ENCODE measurements at regions not wholly inside any gene's neighbourhood (a gene's known extent, or its start where the extent isn't known, plus 50 kb on each side); places are given as distances from the start of the nearest gene placed in this dataset.

DNA sequence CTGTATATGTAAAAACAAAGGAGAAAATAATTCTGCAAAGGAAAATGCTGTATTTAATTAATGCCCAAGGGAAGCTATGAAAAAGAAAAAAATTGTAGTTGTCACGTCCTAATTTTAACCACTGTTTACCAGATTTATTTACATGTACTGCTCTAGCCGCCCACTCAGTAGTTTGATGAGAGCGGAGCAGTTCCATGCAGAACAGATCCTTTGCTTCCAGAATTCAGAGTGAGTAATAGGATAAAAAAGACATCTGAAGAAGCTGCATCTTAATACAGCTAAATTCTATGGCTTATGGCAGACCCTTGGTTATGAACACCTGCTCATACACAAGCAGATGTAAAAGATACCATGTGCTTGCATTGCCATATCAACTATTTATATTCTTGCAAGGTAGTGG is 287.0 kb downstream of the GASK1B start:
- H3K9me3 ChIP-seq (ENCODE audit: control insufficient read depth, insufficient read depth, low read depth, low read length): no peaks in the 10 kb centered on the region
- no peaks in the 10 kb centered on the region for H3K4me1 ChIP-seq (ENCODE audit: control insufficient read depth, insufficient read depth, low read length)
- no peak overlapping the region for H3K27ac ChIP-seq (ENCODE audit: extremely low read depth, low read depth, low read length)
- ChIA-PET POLR2A (no interaction called here), CTCF (interaction anchor here (0.6 kb wide), 1 partner anchor 1274 kb away, joined by 3 read pairs; no protein-coding TSS in a partner anchor)
- TF ChIP-seq, protein P1, sequence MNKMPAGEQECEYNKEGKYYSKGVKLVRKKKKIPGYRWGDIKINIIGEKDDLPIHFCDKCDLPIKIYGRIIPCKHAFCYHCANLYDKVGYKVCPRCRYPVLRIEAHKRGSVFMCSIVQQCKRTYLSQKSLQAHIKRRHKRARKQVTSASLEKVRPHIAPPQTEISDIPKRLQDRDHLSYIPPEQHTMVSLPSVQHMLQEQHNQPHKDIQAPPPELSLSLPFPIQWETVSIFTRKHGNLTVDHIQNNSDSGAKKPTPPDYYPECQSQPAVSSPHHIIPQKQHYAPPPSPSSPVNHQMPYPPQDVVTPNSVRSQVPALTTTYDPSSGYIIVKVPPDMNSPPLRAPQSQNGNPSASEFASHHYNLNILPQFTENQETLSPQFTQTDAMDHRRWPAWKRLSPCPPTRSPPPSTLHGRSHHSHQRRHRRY (tag by site-specific recombination; IDR thresholded peaks at IDR 0.05): no peak
- no peak for TF ChIP-seq YY2 (tag by site-specific recombination; IDR thresholded peaks at IDR 0.05)
- no peak for TF ChIP-seq ZNF610 (tag by site-specific recombination; IDR thresholded peaks at IDR 0.05; ENCODE audit: borderline replicate concordance)
- no peak for TF ChIP-seq TRIM28 (IDR thresholded peaks at IDR 0.05; ENCODE audit: borderline replicate concordance, low read length)
- no peak for TF ChIP-seq ZNF311 (tag by site-specific recombination; IDR thresholded peaks at IDR 0.05; ENCODE audit: borderline replicate concordance)
- TF ChIP-seq, protein P2, sequence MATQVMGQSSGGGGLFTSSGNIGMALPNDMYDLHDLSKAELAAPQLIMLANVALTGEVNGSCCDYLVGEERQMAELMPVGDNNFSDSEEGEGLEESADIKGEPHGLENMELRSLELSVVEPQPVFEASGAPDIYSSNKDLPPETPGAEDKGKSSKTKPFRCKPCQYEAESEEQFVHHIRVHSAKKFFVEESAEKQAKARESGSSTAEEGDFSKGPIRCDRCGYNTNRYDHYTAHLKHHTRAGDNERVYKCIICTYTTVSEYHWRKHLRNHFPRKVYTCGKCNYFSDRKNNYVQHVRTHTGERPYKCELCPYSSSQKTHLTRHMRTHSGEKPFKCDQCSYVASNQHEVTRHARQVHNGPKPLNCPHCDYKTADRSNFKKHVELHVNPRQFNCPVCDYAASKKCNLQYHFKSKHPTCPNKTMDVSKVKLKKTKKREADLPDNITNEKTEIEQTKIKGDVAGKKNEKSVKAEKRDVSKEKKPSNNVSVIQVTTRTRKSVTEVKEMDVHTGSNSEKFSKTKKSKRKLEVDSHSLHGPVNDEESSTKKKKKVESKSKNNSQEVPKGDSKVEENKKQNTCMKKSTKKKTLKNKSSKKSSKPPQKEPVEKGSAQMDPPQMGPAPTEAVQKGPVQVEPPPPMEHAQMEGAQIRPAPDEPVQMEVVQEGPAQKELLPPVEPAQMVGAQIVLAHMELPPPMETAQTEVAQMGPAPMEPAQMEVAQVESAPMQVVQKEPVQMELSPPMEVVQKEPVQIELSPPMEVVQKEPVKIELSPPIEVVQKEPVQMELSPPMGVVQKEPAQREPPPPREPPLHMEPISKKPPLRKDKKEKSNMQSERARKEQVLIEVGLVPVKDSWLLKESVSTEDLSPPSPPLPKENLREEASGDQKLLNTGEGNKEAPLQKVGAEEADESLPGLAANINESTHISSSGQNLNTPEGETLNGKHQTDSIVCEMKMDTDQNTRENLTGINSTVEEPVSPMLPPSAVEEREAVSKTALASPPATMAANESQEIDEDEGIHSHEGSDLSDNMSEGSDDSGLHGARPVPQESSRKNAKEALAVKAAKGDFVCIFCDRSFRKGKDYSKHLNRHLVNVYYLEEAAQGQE (tag by site-specific recombination; IDR thresholded peaks at IDR 0.05): no peak
- no peak for TF ChIP-seq EGR2 (tag by site-specific recombination; IDR thresholded peaks at IDR 0.05; ENCODE audit: low read depth)
- TF ChIP-seq ZNF19 (tag by site-specific recombination; IDR thresholded peaks at IDR 0.05; ENCODE audit: low read depth): no peak
- TF ChIP-seq ZNF248 (tag by site-specific recombination; IDR thresholded peaks at IDR 0.05): no peak
- no peak for TF ChIP-seq ZNF274 (IDR thresholded peaks at IDR 0.05; ENCODE audit: low read length)
- no peak for TF ChIP-seq ZNF274 (tag by site-specific recombination; IDR thresholded peaks at IDR 0.05; ENCODE audit: borderline replicate concordance)
- TF ChIP-seq ZEB2 (tag by site-specific recombination; IDR thresholded peaks at IDR 0.05): no peak
- no peak for TF ChIP-seq ZIC2 (tag by site-specific recombination; IDR thresholded peaks at IDR 0.05)
- no peak overlapping the region for H3K4me3 ChIP-seq (ENCODE audit: low read depth, low read length)
- no peaks in the 10 kb centered on the region for H3K36me3 ChIP-seq (ENCODE audit: control insufficient read depth in 2 of 2, insufficient read depth in 1 of 2, low read length in 2 of 2)

DNA sequence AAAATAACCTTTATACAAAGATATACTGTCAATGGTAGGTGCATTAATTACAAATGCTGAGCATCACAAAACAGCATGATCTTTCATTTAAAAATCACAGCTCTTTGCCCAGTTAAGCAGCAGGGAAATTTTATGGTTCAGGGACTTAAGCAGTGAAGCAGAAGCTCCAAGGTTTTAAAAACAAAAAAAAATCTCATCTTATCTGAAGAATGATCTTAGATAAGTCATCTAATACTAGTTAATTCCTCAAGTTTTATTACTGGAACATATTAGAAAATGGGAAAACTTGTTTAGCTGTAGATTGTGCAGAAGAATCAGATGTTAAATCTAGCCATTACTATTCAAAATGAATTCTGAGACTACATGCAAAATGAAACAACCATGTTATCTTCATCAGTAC is 289.9 kb downstream of the GASK1B start:
- H3K9me3 ChIP-seq (ENCODE audit: control insufficient read depth, insufficient read depth, low read depth, low read length): no peaks in the 10 kb centered on the region
- ChIA-PET CTCF (no interaction called here), POLR2A (no interaction called here)
- H3K27ac ChIP-seq (ENCODE audit: extremely low read depth, low read depth, low read length): no peak overlapping the region
- no peaks in the 10 kb centered on the region for H3K4me1 ChIP-seq (ENCODE audit: control insufficient read depth, insufficient read depth, low read length)
- TF ChIP-seq, protein P3, sequence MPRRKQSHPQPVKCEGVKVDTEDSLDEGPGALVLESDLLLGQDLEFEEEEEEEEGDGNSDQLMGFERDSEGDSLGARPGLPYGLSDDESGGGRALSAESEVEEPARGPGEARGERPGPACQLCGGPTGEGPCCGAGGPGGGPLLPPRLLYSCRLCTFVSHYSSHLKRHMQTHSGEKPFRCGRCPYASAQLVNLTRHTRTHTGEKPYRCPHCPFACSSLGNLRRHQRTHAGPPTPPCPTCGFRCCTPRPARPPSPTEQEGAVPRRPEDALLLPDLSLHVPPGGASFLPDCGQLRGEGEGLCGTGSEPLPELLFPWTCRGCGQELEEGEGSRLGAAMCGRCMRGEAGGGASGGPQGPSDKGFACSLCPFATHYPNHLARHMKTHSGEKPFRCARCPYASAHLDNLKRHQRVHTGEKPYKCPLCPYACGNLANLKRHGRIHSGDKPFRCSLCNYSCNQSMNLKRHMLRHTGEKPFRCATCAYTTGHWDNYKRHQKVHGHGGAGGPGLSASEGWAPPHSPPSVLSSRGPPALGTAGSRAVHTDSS (tag by site-specific recombination; IDR thresholded peaks at IDR 0.05): no peak
- TF ChIP-seq, protein P4, sequence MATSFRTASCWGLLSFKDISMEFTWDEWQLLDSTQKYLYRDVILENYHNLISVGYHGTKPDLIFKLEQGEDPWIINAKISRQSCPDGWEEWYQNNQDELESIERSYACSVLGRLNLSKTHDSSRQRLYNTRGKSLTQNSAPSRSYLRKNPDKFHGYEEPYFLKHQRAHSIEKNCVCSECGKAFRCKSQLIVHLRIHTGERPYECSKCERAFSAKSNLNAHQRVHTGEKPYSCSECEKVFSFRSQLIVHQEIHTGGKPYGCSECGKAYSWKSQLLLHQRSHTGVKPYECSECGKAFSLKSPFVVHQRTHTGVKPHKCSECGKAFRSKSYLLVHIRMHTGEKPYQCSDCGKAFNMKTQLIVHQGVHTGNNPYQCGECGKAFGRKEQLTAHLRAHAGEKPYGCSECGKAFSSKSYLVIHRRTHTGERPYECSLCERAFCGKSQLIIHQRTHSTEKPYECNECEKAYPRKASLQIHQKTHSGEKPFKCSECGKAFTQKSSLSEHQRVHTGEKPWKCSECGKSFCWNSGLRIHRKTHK (tag by site-specific recombination; IDR thresholded peaks at IDR 0.05): no peak
- no peak for TF ChIP-seq ZNF561 (tag by site-specific recombination; IDR thresholded peaks at IDR 0.05; ENCODE audit: borderline replicate concordance)
- TF ChIP-seq ZNF549 (tag by site-specific recombination; IDR thresholded peaks at IDR 0.05): no peak
- H3K36me3 ChIP-seq (ENCODE audit: control insufficient read depth in 2 of 2, insufficient read depth in 1 of 2, low read length in 2 of 2): no peaks in the 10 kb centered on the region
- H3K4me3 ChIP-seq (ENCODE audit: low read depth, low read length): no peak overlapping the region
